ENCODE measurements at regions not wholly inside any gene's neighbourhood (a gene's known extent, or its start where the extent isn't known, plus 50 kb on each side); places are given as distances from the start of the nearest gene placed in this dataset.
"Not testable (repeated sequence)": the region's sequence is repeated elsewhere in the genome, so short reads cannot be mapped to it uniquely, and the experiment has no call there.

DNA sequence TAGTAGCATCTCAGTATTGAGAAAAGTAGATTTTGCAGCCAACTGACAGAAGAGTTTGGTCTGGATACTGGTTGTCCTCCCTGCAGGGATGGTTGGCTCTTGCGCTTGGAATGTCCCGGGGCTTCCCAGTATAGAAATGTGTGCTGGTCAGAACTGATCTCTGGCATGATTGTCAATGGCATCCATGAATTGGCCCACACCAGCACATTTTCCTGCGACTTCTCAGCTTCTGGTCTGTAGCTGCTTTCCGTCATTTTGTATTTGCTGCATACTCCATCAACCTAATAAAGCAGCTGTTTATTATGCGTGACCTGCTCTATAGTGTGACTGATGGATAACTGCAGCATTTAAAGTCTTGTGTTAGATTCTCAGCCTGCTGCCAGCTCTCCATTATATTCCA, 203.7 kb downstream of the S1PR1 start:
- Histone ChIP-seq H3K4me1 (ENCODE audit: control insufficient read depth in 2 of 2, insufficient read depth in 2 of 2, low read length in 2 of 2) (no peaks in the 10 kb centered on the region), H3K27me3 (ENCODE audit: control insufficient read depth in 2 of 2, insufficient read depth in 2 of 2, low read length in 2 of 2) (no peaks in the 10 kb centered on the region), H3K9me3 (ENCODE audit: control insufficient read depth in 2 of 2, low read length in 2 of 2) (no peaks in the 10 kb centered on the region), H3K4me3 (ENCODE audit: low read length in 2 of 2) (no peak overlapping the region), H3K9ac (ENCODE audit: low read depth in 1 of 2, low read length in 2 of 2) (no peak overlapping the region), H3K36me3 (ENCODE audit: control insufficient read depth in 2 of 2, insufficient read depth in 2 of 2, low read length in 2 of 2) (no peaks in the 10 kb centered on the region), H3K27ac (ENCODE audit: low read depth in 2 of 2, low read length in 2 of 2) (no peak overlapping the region)

DNA sequence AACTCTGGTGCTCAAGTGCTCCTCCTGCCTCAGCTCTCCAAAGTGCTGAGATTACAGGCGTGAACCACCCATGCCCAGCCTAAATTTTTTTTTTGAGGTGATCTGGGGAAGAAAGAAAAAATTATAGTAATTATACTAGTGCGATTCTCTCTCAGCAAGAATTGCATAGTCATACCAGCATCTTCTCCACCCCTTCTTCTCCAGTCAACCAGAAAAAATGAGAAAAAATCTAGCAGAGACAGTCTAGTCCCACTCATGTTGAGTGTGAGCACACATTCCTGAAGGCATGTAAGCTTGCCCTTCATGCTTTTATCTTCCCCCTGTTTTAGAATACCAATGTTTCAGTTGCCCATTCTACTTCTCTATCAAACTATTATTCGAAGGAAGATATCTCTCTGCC, 207.6 kb downstream of the S1PR1 start:
- Histone ChIP-seq H3K27me3 (ENCODE audit: control insufficient read depth in 2 of 2, insufficient read depth in 2 of 2, low read length in 2 of 2) (no peaks in the 10 kb centered on the region), H3K27ac (ENCODE audit: low read depth in 2 of 2, low read length in 2 of 2) (no peak overlapping the region), H3K4me3 (ENCODE audit: low read length in 2 of 2) (no peak overlapping the region), H3K36me3 (ENCODE audit: control insufficient read depth in 2 of 2, insufficient read depth in 2 of 2, low read length in 2 of 2) (no peaks in the 10 kb centered on the region), H3K9ac (ENCODE audit: low read depth in 1 of 2, low read length in 2 of 2) (no peak overlapping the region), H3K9me3 (ENCODE audit: control insufficient read depth in 2 of 2, low read length in 2 of 2) (no peaks in the 10 kb centered on the region), H3K4me1 (ENCODE audit: control insufficient read depth in 2 of 2, insufficient read depth in 2 of 2, low read length in 2 of 2) (no peaks in the 10 kb centered on the region)

DNA sequence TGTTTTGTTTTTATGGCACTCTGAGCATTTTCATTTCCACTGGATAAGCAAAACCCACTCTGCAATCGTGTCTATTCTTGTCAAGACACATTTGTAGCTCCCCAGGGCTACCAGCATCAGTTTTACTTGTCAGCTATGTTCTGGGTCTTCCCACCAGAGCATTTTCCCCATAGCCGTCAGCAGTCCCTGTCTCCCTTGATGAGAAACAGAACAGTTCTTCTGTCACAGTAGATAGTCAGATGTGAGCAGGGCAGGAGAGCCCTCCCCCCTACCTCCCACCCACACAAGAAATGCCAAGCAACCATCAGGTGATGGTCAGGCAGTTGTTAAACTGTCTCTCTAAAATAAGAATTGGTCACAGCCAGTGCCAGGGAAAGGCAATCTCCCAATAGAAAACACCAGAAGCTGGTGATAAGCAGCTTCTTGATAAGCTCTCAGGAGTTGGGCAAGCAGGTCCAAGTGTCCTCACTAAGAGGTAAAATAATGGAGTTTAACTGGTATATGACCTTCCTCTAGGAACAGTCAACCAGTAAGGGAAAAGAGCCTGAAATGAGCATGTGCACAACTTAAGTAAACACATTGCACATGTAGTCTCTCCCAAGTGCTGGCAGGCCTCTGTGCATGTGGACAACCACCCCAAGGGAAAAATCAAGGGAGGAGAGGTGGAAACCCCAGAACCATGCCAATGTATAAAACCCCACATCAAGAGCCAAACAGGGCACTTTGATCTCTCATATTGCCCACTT, 208.2 kb downstream of the S1PR1 start:
- H3K27ac ChIP-seq (ENCODE audit: low read depth in 2 of 2, low read length in 2 of 2), result no peak overlapping the region
- H3K9me3 ChIP-seq (ENCODE audit: control insufficient read depth in 2 of 2, low read length in 2 of 2), result no peaks in the 10 kb centered on the region
- no peaks in the 10 kb centered on the region for H3K36me3 ChIP-seq (ENCODE audit: control insufficient read depth in 2 of 2, insufficient read depth in 2 of 2, low read length in 2 of 2)
- H3K9ac ChIP-seq (ENCODE audit: low read depth in 1 of 2, low read length in 2 of 2), result no peak overlapping the region
- no peaks in the 10 kb centered on the region for H3K4me1 ChIP-seq (ENCODE audit: control insufficient read depth in 2 of 2, insufficient read depth in 2 of 2, low read length in 2 of 2)
- H3K27me3 ChIP-seq (ENCODE audit: control insufficient read depth in 2 of 2, insufficient read depth in 2 of 2, low read length in 2 of 2), result no peaks in the 10 kb centered on the region
- H3K4me3 ChIP-seq (ENCODE audit: low read length in 2 of 2), result no peak overlapping the region

DNA sequence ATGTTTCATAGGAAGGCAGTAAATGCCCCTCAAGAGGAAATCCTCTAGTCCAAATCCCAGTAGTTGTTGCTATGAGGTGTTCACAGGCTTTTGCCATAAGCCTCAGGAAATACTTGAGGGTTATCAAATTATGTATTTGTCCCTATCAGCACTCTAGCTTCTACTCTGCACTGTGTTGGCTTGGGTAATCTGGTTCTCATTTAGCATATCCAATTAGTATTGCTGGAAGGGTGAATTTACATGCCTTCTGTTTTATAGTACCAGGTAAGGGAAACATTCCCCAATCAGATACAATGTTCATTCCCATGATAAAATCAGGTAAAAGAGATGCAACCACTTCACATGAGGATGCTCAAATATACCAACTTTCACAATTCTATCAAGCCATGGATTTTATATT, 211.2 kb downstream of the S1PR1 start:
- no peaks in the 10 kb centered on the region for H3K4me1 ChIP-seq (ENCODE audit: control insufficient read depth in 2 of 2, insufficient read depth in 2 of 2, low read length in 2 of 2)
- H3K9ac ChIP-seq (ENCODE audit: low read depth in 1 of 2, low read length in 2 of 2), result no peak overlapping the region
- H3K36me3 ChIP-seq (ENCODE audit: control insufficient read depth in 2 of 2, insufficient read depth in 2 of 2, low read length in 2 of 2), result no peaks in the 10 kb centered on the region
- no peaks in the 10 kb centered on the region for H3K27me3 ChIP-seq (ENCODE audit: control insufficient read depth in 2 of 2, insufficient read depth in 2 of 2, low read length in 2 of 2)
- no peak overlapping the region for H3K4me3 ChIP-seq (ENCODE audit: low read length in 2 of 2)
- H3K27ac ChIP-seq (ENCODE audit: low read depth in 2 of 2, low read length in 2 of 2), result no peak overlapping the region
- H3K9me3 ChIP-seq (ENCODE audit: control insufficient read depth in 2 of 2, low read length in 2 of 2), result no peaks in the 10 kb centered on the region

DNA sequence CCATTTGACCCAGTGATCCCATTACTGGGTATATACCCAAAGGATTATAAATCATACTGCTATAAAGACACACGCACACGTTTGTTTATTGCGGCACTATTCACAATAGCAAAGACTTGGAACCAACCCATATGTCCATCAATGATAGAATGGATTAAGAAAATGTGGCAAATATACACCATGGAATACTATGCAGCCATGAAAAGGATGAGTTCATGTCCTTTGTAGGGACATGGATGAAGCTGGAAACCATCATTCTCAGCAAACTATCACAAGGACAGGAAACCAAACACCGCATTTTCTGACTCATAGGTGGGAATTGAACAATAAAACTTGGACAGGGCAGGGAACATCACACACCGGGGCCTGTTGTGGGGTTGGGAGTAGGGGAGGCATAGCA, 213.9 kb downstream of the S1PR1 start:
- H3K27ac ChIP-seq (ENCODE audit: low read depth in 2 of 2, low read length in 2 of 2); H3K36me3 ChIP-seq (ENCODE audit: control insufficient read depth in 2 of 2, insufficient read depth in 2 of 2, low read length in 2 of 2); H3K9ac ChIP-seq (ENCODE audit: low read depth in 1 of 2, low read length in 2 of 2); H3K4me1 ChIP-seq (ENCODE audit: control insufficient read depth in 2 of 2, insufficient read depth in 2 of 2, low read length in 2 of 2); H3K9me3 ChIP-seq (ENCODE audit: control insufficient read depth in 2 of 2, low read length in 2 of 2); H3K27me3 ChIP-seq (ENCODE audit: control insufficient read depth in 2 of 2, insufficient read depth in 2 of 2, low read length in 2 of 2); H3K4me3 ChIP-seq (ENCODE audit: low read length in 2 of 2): not testable (repeated sequence)

DNA sequence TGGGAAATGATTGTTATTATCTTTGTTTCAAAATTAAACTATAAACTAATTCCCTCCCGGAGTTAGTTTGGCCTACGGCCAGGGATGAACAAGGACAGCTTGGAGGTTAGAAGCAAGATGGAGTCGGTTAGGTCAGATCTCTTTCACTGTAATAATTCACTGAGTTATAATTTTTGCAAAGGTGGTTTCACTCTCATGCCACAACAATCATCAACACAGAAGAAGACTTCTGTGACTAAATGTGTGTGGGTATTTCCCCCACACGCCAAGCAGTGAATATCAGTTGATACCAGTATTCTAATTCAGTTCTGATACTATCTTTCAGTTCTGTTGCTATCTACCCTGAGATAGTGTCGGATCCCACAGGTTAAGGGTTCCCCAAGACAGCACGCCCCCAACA, 215.1 kb downstream of the S1PR1 start:
- H3K36me3 ChIP-seq (ENCODE audit: control insufficient read depth in 2 of 2, insufficient read depth in 2 of 2, low read length in 2 of 2), result no peaks in the 10 kb centered on the region
- H3K9me3 ChIP-seq (ENCODE audit: control insufficient read depth in 2 of 2, low read length in 2 of 2), result no peaks in the 10 kb centered on the region
- no peak overlapping the region for H3K27ac ChIP-seq (ENCODE audit: low read depth in 2 of 2, low read length in 2 of 2)
- H3K4me1 ChIP-seq (ENCODE audit: control insufficient read depth in 2 of 2, insufficient read depth in 2 of 2, low read length in 2 of 2), result no peaks in the 10 kb centered on the region
- H3K9ac ChIP-seq (ENCODE audit: low read depth in 1 of 2, low read length in 2 of 2), result no peak overlapping the region
- H3K4me3 ChIP-seq (ENCODE audit: low read length in 2 of 2), result no peak overlapping the region
- peaks cover 0 to 3% of the 10 kb centered on the region in 2 donors for H3K27me3 ChIP-seq (ENCODE audit: control insufficient read depth in 2 of 2, insufficient read depth in 2 of 2, low read length in 2 of 2)

DNA sequence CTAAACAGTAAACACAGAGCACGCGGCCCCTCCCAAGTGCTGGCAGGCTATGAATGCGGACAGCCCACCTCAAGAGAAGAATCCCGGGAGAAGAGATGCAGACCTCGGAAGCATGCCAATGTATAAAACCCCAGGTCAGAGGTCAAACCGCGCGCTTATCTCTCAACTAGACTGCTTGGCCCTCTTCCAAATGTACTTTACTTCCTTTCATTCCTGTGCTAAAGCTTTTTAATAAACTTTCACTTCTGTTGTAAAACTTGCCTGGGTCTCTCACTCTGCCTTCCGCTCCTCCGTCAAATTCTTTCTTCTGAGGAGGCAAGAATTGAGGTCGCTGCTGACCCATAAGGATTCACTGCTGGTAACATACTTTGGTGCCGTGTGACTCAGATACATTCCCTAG, 216.0 kb downstream of the S1PR1 start:
- Histone ChIP-seq H3K36me3 (ENCODE audit: control insufficient read depth in 2 of 2, insufficient read depth in 2 of 2, low read length in 2 of 2) (no peaks in the 10 kb centered on the region), H3K4me3 (ENCODE audit: low read length in 2 of 2) (no peak overlapping the region), H3K9ac (ENCODE audit: low read depth in 1 of 2, low read length in 2 of 2) (no peak overlapping the region), H3K9me3 (ENCODE audit: control insufficient read depth in 2 of 2, low read length in 2 of 2) (no peaks in the 10 kb centered on the region), H3K27ac (ENCODE audit: low read depth in 2 of 2, low read length in 2 of 2) (no peak overlapping the region), H3K27me3 (ENCODE audit: control insufficient read depth in 2 of 2, insufficient read depth in 2 of 2, low read length in 2 of 2) (peaks cover 0 to 3% of the 10 kb centered on the region in 2 donors), H3K4me1 (ENCODE audit: control insufficient read depth in 2 of 2, insufficient read depth in 2 of 2, low read length in 2 of 2) (no peaks in the 10 kb centered on the region)

DNA sequence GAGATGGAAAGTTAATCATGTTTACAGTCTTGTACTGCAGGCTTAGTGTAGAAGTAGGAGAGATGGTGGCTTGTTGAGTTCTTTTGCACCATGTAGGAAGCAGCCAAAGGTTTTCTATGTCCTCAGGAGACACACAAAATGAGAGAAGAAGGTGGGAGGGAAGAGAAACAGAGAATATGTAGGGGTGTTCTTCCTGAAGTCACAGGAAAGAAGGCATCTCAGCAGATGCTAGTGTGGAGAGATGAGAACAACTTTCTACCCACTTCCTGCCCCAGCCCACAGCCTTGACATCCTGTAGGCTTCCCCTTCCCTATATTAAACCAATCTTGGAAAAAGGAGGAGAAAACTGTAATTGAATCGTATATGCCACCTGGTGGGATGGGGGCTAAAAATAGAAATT, 217.0 kb downstream of the S1PR1 start:
- H3K4me1 ChIP-seq (ENCODE audit: control insufficient read depth in 2 of 2, insufficient read depth in 2 of 2, low read length in 2 of 2), result no peaks in the 10 kb centered on the region
- no peak overlapping the region for H3K27ac ChIP-seq (ENCODE audit: low read depth in 2 of 2, low read length in 2 of 2)
- no peaks in the 10 kb centered on the region for H3K9me3 ChIP-seq (ENCODE audit: control insufficient read depth in 2 of 2, low read length in 2 of 2)
- H3K27me3 ChIP-seq (ENCODE audit: control insufficient read depth in 2 of 2, insufficient read depth in 2 of 2, low read length in 2 of 2), result peaks cover 0 to 3% of the 10 kb centered on the region in 2 donors
- H3K36me3 ChIP-seq (ENCODE audit: control insufficient read depth in 2 of 2, insufficient read depth in 2 of 2, low read length in 2 of 2), result no peaks in the 10 kb centered on the region
- no peak overlapping the region for H3K9ac ChIP-seq (ENCODE audit: low read depth in 1 of 2, low read length in 2 of 2)
- no peak overlapping the region for H3K4me3 ChIP-seq (ENCODE audit: low read length in 2 of 2)

DNA sequence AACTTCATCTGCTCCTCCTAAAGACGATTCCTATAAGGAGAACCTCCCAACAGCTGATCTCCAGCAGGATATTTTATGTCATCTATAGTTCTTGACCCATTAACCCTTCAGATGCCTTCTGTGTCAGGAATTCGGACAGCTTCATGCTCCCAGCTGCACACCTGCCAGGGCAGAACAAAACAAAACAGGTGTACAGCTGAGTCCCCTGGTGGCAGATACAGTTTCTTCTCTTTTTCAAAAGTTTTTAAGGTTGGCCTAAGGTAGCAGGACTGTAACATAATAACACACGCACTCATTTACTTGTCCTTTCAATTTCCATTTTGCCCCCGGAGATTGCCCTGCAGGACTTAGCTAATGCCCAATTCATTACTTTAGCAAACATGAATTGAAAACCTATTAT, 218.3 kb downstream of the S1PR1 start:
- Histone ChIP-seq H3K27ac (ENCODE audit: low read depth in 2 of 2, low read length in 2 of 2) (no peak overlapping the region), H3K27me3 (ENCODE audit: control insufficient read depth in 2 of 2, insufficient read depth in 2 of 2, low read length in 2 of 2) (peaks cover 0 to 3% of the 10 kb centered on the region in 2 donors), H3K9ac (ENCODE audit: low read depth in 1 of 2, low read length in 2 of 2) (no peak overlapping the region), H3K36me3 (ENCODE audit: control insufficient read depth in 2 of 2, insufficient read depth in 2 of 2, low read length in 2 of 2) (no peaks in the 10 kb centered on the region), H3K4me1 (ENCODE audit: control insufficient read depth in 2 of 2, insufficient read depth in 2 of 2, low read length in 2 of 2) (no peaks in the 10 kb centered on the region), H3K9me3 (ENCODE audit: control insufficient read depth in 2 of 2, low read length in 2 of 2) (no peaks in the 10 kb centered on the region), H3K4me3 (ENCODE audit: low read length in 2 of 2) (no peak overlapping the region)

DNA sequence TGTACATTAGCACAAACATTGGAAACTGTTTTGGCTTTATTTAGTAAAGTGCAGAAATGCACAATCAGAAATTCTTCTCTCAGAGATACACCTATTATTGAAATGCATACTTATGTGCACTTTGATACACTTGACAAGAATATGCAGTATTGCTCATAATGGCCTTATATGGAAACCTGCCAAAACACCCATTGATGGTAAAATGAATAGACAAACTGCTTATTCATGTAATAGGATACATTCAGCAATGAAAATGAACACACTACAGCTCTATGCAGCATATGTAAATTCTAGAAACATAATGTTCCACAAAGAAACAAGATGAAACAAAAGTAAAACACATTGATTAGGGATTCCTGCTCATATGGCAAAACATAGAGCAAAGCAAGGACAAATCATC, 223.9 kb downstream of the S1PR1 start:
- H3K9me3 ChIP-seq (ENCODE audit: control insufficient read depth in 2 of 2, low read length in 2 of 2), result no peaks in the 10 kb centered on the region
- H3K27ac ChIP-seq (ENCODE audit: low read depth in 2 of 2, low read length in 2 of 2), result no peak overlapping the region
- no peaks in the 10 kb centered on the region for H3K27me3 ChIP-seq (ENCODE audit: control insufficient read depth in 2 of 2, insufficient read depth in 2 of 2, low read length in 2 of 2)
- H3K9ac ChIP-seq (ENCODE audit: low read depth in 1 of 2, low read length in 2 of 2), result no peak overlapping the region
- H3K4me3 ChIP-seq (ENCODE audit: low read length in 2 of 2), result no peak overlapping the region
- H3K36me3 ChIP-seq (ENCODE audit: control insufficient read depth in 2 of 2, insufficient read depth in 2 of 2, low read length in 2 of 2), result no peaks in the 10 kb centered on the region
- H3K4me1 ChIP-seq (ENCODE audit: control insufficient read depth in 2 of 2, insufficient read depth in 2 of 2, low read length in 2 of 2), result no peaks in the 10 kb centered on the region

DNA sequence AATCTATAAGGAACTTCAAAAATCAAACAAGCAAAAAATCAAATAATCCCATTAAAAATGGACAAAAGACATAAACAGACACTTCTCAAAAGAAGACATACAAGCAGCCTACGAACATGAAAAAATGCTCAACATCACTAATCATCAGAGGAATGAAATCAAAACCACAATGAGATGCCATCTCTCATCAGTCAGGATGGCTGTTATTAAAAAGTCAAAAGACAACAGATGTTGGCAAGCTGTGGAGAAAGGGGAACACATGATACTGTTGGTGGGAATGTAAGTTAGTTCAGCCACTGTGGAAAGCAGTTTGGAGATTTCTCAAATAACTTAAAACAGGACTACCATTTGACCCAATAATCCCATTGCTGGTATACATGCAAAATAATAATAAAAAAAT, 226.4 kb downstream of the S1PR1 start:
- Histone ChIP-seq H3K4me3 (ENCODE audit: low read length in 2 of 2) (no peak overlapping the region), H3K4me1 (ENCODE audit: control insufficient read depth in 2 of 2, insufficient read depth in 2 of 2, low read length in 2 of 2) (no peaks in the 10 kb centered on the region), H3K9ac (ENCODE audit: low read depth in 1 of 2, low read length in 2 of 2) (no peak overlapping the region), H3K27ac (ENCODE audit: low read depth in 2 of 2, low read length in 2 of 2) (no peak overlapping the region), H3K9me3 (ENCODE audit: control insufficient read depth in 2 of 2, low read length in 2 of 2) (no peaks in the 10 kb centered on the region), H3K27me3 (ENCODE audit: control insufficient read depth in 2 of 2, insufficient read depth in 2 of 2, low read length in 2 of 2) (no peaks in the 10 kb centered on the region), H3K36me3 (ENCODE audit: control insufficient read depth in 2 of 2, insufficient read depth in 2 of 2, low read length in 2 of 2) (no peaks in the 10 kb centered on the region)
